Activated T-helper 17 cell treated with anti-CD3 and anti-CD28 coated beads, Interleukin-2, amount 50 U/mL, for 72 hours (primary cell): ENCODE measurements at regions not wholly inside any gene's neighbourhood (a gene's known extent, or its start where the extent isn't known, plus 50 kb on each side); places are given as distances from the start of the nearest gene placed in this dataset.
"Not testable (repeated sequence)": the region's sequence is repeated elsewhere in the genome, so short reads cannot be mapped to it uniquely, and the experiment has no call there.

Experiments used
- ATAC-seq: fragments of 150-1000 bp; cut with Tn5 transposase; replicated peaks from 2 replicates; pipeline ENCODE4 v1.10.0; 2021; ENCODE audit warnings: mild to moderate bottlenecking, moderate library complexity
- H3K27ac Mint-ChIP-seq: one replicate; pipeline ENCODE4 v1.8.0; 2022; ENCODE audit warnings: mixed read lengths
- H3K27me3 Mint-ChIP-seq: one replicate; pipeline ENCODE4 v1.8.0; 2022; ENCODE audit warnings: mixed read lengths
- H3K36me3 Mint-ChIP-seq: one replicate; pipeline ENCODE4 v1.8.0; 2022; ENCODE audit warnings: low read depth, mild to moderate bottlenecking, mixed read lengths
- H3K4me1 Mint-ChIP-seq: one replicate; pipeline ENCODE4 v1.8.0; 2022; ENCODE audit warnings: mixed read lengths
- H3K4me3 Mint-ChIP-seq: one replicate; pipeline ENCODE4 v1.8.0; 2022; ENCODE audit warnings: mild to moderate bottlenecking, mixed read lengths
- H3K9me3 Mint-ChIP-seq: one replicate; pipeline ENCODE4 v1.8.0; 2022; ENCODE audit warnings: mixed read lengths

DNA sequence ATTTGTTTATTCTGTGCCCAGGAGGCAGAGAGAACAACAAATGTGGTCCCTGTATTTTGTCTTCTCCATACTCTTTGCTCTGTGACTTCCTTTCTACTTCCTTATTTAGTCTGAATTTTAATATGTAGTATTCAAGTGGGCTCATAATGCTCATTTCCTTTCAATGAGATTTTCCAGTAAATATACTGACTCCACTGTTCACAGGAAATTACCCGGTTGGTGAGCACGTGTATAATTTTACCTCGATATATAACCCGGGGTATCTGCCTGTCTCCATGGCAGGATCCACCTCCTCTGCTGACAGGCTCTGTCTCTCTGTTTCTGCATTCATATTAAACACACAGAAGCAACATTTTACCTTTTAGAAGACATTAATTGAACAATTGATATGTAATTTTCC is 166.0 kb downstream of the SLC38A4 start:
- Mint-ChIP-seq H3K36me3 (no peaks in the 10 kb centered on the region), H3K27me3 (no peaks in the 10 kb centered on the region), H3K4me1 (peaks cover 21% of the 10 kb centered on the region), H3K9me3 (no peaks in the 10 kb centered on the region), H3K27ac (peak overlapping the region; percentile 83), H3K4me3 (peak overlapping the region; percentile 31)
- ATAC-seq: no peak

DNA sequence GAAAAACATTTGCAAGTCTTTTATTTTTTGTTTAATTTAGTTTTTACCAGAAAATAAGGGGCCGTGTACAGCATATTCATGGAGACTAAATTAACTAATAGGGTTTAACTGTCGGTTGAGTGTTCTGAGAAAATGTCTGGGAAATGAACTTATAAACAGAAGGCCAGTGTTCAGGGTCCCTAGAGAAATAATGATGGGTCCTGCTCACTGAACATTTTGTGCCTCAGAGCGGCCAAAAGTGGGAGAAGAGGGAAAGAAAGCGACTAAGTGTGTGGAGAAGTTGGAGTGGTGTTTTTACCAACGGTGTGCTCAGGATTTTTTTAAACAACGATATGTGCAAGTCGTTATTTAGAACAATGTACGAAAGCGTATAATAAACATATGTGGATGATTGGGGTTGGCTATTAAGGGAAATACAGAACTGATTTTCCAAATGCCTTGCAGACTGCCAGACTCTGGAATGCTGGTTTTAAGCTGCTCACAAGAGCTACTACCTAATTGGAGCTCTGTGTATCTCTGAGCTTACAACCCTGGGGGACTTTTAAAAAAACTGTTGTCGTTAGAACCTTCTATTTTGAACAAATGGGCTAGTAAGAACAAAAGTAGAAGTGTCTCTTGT is 166.7 kb downstream of the SLC38A4 start:
- H3K27ac Mint-ChIP-seq: peak overlapping the region; percentile 83
- peaks cover 19% of the 10 kb centered on the region for H3K4me1 Mint-ChIP-seq
- H3K4me3 Mint-ChIP-seq: no peak overlapping the region
- no peaks in the 10 kb centered on the region for H3K36me3 Mint-ChIP-seq
- H3K9me3 Mint-ChIP-seq: peaks cover 4% of the 10 kb centered on the region
- peaks cover 4% of the 10 kb centered on the region for H3K27me3 Mint-ChIP-seq
- ATAC-seq: no peak

DNA sequence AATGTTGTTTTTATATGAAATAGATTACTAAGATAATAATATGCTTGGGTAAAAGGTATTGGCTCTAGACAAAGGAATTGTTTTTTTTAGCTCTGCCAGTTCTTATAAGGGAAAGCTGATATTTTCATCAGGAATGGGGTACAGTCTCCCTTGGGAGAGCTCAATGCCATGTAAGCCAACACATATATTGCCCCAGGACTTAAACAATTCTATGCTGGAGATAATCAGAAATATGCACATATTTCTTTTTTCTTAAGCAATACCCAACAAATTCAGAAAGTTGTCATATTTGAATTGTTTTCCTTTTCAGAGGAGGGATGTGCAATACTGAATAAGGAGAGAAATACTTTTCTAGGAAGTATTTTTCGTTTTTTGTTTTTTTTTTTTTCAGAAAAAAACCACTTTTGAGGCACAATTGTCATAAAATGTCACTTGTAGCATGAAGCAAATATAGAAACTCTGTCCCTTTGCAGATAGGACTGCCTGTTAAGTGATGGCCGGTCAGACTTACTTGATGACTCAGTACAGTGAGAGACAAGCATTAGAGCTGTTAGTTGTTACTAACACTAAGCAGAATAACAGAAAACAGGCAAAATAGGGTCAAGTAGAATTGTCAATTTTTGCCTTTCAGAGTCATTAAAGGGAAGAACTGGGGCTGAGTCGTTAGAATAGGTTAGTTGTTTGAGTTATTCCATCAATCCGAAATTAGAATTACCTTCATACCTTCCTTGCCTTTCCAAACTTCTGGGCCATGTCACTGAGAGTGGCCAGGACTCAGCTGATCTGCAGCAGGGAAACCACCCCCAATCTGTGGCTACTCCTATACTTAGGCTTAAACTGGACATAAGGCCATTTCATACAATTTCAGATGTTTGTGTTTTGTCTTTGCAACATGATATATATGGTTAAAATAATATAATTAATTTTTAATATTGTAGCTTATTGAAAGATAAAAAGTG is 168.1 kb downstream of the SLC38A4 start:
- no peak for ATAC-seq
- H3K27me3 Mint-ChIP-seq: peaks cover 5% of the 10 kb centered on the region
- no peaks in the 10 kb centered on the region for H3K36me3 Mint-ChIP-seq
- H3K9me3 Mint-ChIP-seq: peaks cover 4% of the 10 kb centered on the region
- peaks cover 19% of the 10 kb centered on the region for H3K4me1 Mint-ChIP-seq
- no peak overlapping the region for H3K4me3 Mint-ChIP-seq
- H3K27ac Mint-ChIP-seq: no peak overlapping the region

GRCh38 chr12:46655984-46656383 is 169.8 kb downstream of the SLC38A4 start:
- not testable (repeated sequence) for H3K4me3 Mint-ChIP-seq, H3K9me3 Mint-ChIP-seq, H3K27ac Mint-ChIP-seq, H3K36me3 Mint-ChIP-seq, H3K27me3 Mint-ChIP-seq, ATAC-seq
- peaks cover 19% of the 10 kb centered on the region for H3K4me1 Mint-ChIP-seq

DNA sequence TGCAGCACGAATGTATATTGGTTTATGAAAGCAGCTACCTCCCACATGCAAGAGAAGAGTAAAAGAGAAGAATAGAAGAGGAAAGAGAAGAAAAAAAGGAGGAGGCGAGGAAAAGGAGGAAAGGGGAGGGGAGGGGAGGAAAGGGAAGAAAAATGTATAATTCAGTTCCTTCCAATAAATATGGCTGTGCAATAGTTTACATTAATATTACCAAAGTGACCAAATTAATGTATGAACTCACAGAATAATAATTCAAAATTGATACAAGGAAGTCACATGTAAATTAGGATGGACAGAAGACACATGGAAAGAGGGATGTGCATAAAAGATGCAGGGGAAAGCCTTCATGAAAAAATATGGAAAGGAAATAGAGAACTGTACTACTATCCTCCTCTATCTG is 172.5 kb downstream of the SLC38A4 start:
- ATAC-seq: no peak
- Mint-ChIP-seq H3K27me3 (peaks cover 5% of the 10 kb centered on the region), H3K4me3 (no peak overlapping the region), H3K9me3 (peaks cover 4% of the 10 kb centered on the region), H3K36me3 (no peaks in the 10 kb centered on the region), H3K27ac (no peak overlapping the region), H3K4me1 (no peaks in the 10 kb centered on the region)

GRCh38 chr12:46652692-46653091 is 173.1 kb downstream of the SLC38A4 start:
- Mint-ChIP-seq H3K36me3 (no peaks in the 10 kb centered on the region), H3K27ac (no peak overlapping the region), H3K4me3 (no peak overlapping the region), H3K4me1 (no peaks in the 10 kb centered on the region), H3K9me3 (peaks cover 4% of the 10 kb centered on the region), H3K27me3 (peaks cover 5% of the 10 kb centered on the region)
- no peak for ATAC-seq

GRCh38 chr12:46650688-46651087 is 175.1 kb downstream of the SLC38A4 start:
- no peak overlapping the region for H3K27ac Mint-ChIP-seq
- no peaks in the 10 kb centered on the region for H3K36me3 Mint-ChIP-seq
- no peak for ATAC-seq
- H3K4me3 Mint-ChIP-seq: no peak overlapping the region
- H3K4me1 Mint-ChIP-seq: no peaks in the 10 kb centered on the region
- peaks cover 9% of the 10 kb centered on the region for H3K9me3 Mint-ChIP-seq
- peaks cover 5% of the 10 kb centered on the region for H3K27me3 Mint-ChIP-seq

DNA sequence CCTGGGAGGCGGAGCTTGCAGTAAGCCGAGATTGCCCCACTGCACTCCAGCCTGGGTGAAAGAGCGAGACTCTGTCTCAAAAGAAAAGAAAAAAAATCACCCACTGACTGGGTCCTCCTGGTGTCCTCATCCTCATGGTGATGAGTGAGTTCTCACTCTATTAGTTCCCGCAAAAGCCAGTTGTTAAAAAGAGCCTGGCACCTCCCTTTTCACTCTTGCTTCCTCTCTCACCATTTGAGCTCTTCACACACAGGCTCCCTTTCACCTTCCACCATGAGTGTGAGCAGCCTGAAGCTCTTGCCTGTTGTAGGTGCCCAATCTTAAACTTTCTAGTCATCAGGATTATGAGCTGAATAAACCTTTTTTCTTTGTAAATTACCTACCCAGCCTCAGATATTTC is 176.4 kb downstream of the SLC38A4 start:
- H3K4me3 Mint-ChIP-seq: no peak overlapping the region
- ATAC-seq: no peak
- no peak overlapping the region for H3K27ac Mint-ChIP-seq
- H3K36me3 Mint-ChIP-seq: no peaks in the 10 kb centered on the region
- peaks cover 4% of the 10 kb centered on the region for H3K27me3 Mint-ChIP-seq
- no peaks in the 10 kb centered on the region for H3K4me1 Mint-ChIP-seq
- peaks cover 7% of the 10 kb centered on the region for H3K9me3 Mint-ChIP-seq

GRCh38 chr12:46647034-46647433 is 178.8 kb downstream of the SLC38A4 start:
- Mint-ChIP-seq H3K36me3 (no peaks in the 10 kb centered on the region), H3K9me3 (peaks cover 11% of the 10 kb centered on the region), H3K27me3 (no peaks in the 10 kb centered on the region), H3K4me1 (no peaks in the 10 kb centered on the region), H3K27ac (no peak overlapping the region), H3K4me3 (no peak overlapping the region)
- ATAC-seq: peak; percentile 31

GRCh38 chr12:46641649-46642048 is 184.1 kb downstream of the SLC38A4 start:
- not testable (repeated sequence) for ATAC-seq, H3K36me3 Mint-ChIP-seq, H3K4me1 Mint-ChIP-seq, H3K27ac Mint-ChIP-seq, H3K4me3 Mint-ChIP-seq, H3K27me3 Mint-ChIP-seq
- peaks cover 28% of the 10 kb centered on the region for H3K9me3 Mint-ChIP-seq

DNA sequence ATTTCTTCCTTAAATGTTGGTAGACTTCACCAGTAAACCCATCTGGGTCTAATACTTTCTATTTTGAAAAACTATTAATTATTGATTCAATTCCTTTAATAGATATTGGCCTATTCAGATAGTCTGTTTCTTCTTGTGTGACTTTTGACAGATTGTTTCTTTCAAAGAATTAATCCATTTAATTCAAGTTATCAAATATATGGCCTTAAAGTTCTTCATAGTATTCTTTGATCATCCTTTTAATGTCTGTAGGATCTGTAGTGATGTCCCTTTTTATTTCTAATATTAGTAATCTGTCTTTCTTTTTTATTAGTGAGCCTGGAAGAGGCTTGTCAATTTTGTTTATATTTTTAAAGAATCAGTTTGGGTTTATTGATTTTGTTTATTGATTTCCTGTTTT is 190.0 kb downstream of the SLC38A4 start:
- peaks cover 28% of the 10 kb centered on the region for H3K9me3 Mint-ChIP-seq
- H3K27me3 Mint-ChIP-seq: no peaks in the 10 kb centered on the region
- H3K4me3 Mint-ChIP-seq: no peak overlapping the region
- H3K4me1 Mint-ChIP-seq: no peaks in the 10 kb centered on the region
- H3K36me3 Mint-ChIP-seq: no peaks in the 10 kb centered on the region
- H3K27ac Mint-ChIP-seq: no peak overlapping the region
- ATAC-seq: no peak

DNA sequence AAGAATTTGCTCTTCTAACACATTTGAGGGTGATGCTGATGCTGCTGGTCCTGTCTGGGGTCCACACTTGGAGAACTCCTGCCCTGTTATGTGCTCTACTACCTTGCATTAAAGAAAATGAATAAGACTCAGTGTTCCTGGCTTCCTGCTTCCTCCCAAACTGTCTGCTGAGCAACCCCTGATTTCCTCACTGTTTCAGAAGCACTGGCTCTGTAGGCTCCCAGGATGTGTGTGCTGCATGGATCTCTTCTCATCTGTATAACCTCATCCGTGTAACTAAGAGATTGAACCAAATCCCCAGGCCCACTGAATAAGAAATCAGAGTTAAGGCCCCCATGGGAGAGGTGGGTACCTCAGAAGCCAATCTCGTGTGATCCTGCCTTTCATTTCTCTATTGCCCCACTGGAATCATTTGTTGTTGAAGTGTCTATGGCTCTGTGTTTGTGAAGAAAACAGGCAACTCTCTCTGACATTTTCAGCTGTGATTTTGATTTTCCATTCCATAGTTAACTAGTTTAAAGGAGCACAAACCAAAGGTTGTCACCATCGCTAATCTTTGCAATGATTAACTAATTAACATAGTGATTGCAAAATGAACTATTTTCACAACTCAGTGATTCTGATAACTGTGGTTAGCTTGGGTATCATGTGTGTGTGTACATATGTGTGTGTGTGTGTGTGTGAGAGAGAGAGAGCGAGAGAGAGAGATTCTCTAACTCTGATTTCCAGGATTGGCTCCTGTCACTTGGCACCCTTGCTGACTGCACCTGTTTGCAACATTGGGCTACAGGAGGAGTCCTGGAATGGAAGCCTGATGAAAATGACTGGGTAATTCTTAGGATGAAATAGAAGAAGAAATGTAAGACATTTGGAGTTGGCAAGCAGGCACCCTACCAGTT is 196.2 kb downstream of the SLC38A4 start:
- Mint-ChIP-seq H3K4me3 (no peak overlapping the region), H3K9me3 (peaks cover 4% of the 10 kb centered on the region), H3K27me3 (no peaks in the 10 kb centered on the region), H3K36me3 (no peaks in the 10 kb centered on the region), H3K27ac (no peak overlapping the region), H3K4me1 (no peaks in the 10 kb centered on the region)
- ATAC-seq: no peak

GRCh38 chr12:46628176-46628575 is 197.6 kb downstream of the SLC38A4 start:
- Mint-ChIP-seq H3K4me3 (no peak overlapping the region), H3K36me3 (no peaks in the 10 kb centered on the region), H3K4me1 (no peaks in the 10 kb centered on the region), H3K27ac (no peak overlapping the region), H3K9me3 (peaks cover 4% of the 10 kb centered on the region), H3K27me3 (no peaks in the 10 kb centered on the region)
- no peak for ATAC-seq

DNA sequence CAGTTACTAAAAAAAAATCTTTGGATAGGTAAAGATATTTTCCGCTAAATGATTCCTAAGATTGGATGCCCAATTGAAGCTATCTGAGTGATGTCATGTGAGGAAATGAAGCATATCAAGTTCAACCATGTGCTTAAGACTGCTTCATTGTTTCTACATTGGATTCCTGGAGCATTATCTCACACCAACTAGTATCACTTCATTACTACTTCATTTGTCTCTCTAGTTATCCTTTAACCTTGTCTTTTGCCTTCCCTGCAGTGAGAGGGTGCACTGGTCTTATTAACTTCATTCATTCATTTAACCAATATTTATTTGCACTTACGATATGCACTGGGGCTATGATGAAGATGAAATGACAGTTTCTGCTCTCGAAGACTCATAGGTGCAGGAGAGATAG is 198.1 kb downstream of the SLC38A4 start:
- H3K27ac Mint-ChIP-seq: no peak overlapping the region
- H3K36me3 Mint-ChIP-seq: no peaks in the 10 kb centered on the region
- no peak for ATAC-seq
- no peaks in the 10 kb centered on the region for H3K4me1 Mint-ChIP-seq
- H3K4me3 Mint-ChIP-seq: no peak overlapping the region
- peaks cover under 1% of the 10 kb centered on the region for H3K9me3 Mint-ChIP-seq
- H3K27me3 Mint-ChIP-seq: no peaks in the 10 kb centered on the region
